ENCODE measurements at regions not wholly inside any gene's neighbourhood (a gene's known extent, or its start where the extent isn't known, plus 50 kb on each side); places are given as distances from the start of the nearest gene placed in this dataset.

DNA sequence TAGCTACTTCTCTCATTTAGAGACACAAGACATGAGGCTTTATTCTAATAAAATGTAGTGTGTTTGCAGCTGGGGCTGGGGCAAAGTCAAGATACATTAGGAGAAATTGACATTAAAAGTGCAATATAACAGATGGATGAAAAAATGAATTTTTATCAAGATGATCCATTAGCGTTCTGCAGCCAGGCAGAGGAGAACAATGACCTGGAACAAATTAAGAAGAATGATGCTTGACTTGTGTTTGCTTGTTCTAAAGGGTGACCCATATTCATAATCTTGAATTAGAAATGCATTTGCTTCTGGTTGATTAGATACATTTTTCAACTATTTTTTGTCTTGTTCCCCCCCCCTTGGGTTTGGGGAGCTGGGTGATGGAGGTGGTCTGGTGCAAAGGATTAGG, 439.5 kb upstream of the BOD1L1 start:
- Histone ChIP-seq H3K36me3 (ENCODE audit: control insufficient read depth in 2 of 4, insufficient read depth in 4 of 4, low read length in 3 of 4) (no peaks in the 10 kb centered on the region), H2AK5ac (ENCODE audit: low read depth, low read length) (no peak overlapping the region), H3K9ac (replicated peaks in 1 of 4; ENCODE audit: extremely low read depth in 1 of 4, low read depth in 3 of 4, low read length in 3 of 4) (no peak overlapping the region), H3K27ac (ENCODE audit: low read depth, low read length) (no peak overlapping the region), H4K5ac (ENCODE audit: insufficient read length, low read depth, low read length) (no peak overlapping the region), H3K14ac (ENCODE audit: insufficient read length) (no peak overlapping the region), H2BK12ac (ENCODE audit: low read depth, low read length) (no peak overlapping the region), H3K23ac (ENCODE audit: insufficient read length) (no peak overlapping the region), H3K79me2 (ENCODE audit: control insufficient read depth in 1 of 2, insufficient read depth in 2 of 2, low read length in 2 of 2) (no peaks in the 10 kb centered on the region), H3K4me3 (ENCODE audit: extremely low read depth in 1 of 4, insufficient read depth in 2 of 4, low read depth in 3 of 4, low read length in 4 of 4) (no peak overlapping the region), H3K79me1 (ENCODE audit: low read depth, low read length) (no peaks in the 10 kb centered on the region), H4K20me1 (replicated peaks in 1 of 2; ENCODE audit: control insufficient read depth in 1 of 2, insufficient read depth in 2 of 2, low read length in 2 of 2) (no peaks in the 10 kb centered on the region), H3K4me1 (replicated peaks in 1 of 4; ENCODE audit: control insufficient read depth in 3 of 4, insufficient read depth in 4 of 4, low read length in 3 of 4) (peaks cover 0 to 6% (median 1%) of the 10 kb centered on the region in 4 experiments; a peak in 3 of 7 replicates), H3K27me3 (replicated peaks in 1 of 4; ENCODE audit: control insufficient read depth in 3 of 4, extremely low read depth in 1 of 4, insufficient read depth in 3 of 4, low read length in 3 of 4) (no peaks in the 10 kb centered on the region), H2BK120ac (replicated peaks; ENCODE audit: low read depth, low read length) (no peak overlapping the region), H2AFZ (ENCODE audit: low read length) (no peak overlapping the region), H3K4me2 (ENCODE audit: insufficient read depth in 1 of 2, low read depth in 2 of 2, low read length in 2 of 2) (no peak overlapping the region), H2BK20ac (ENCODE audit: low read length) (no peak overlapping the region), H4K8ac (ENCODE audit: extremely low read depth, insufficient read depth, low read length) (no peak overlapping the region), H3K4ac (replicated peaks; ENCODE audit: insufficient read length, low read depth, low read length) (no peak overlapping the region), H3K18ac (ENCODE audit: extremely low read depth, low read length) (no peak overlapping the region), H3K9me3 (ENCODE audit: insufficient read depth in 2 of 2, low read depth in 1 of 2, low read length in 1 of 2) (peaks cover 2 to 5% of the 10 kb centered on the region in 2 experiments; a peak in 2 of 4 replicates), H3K23me2 (ENCODE audit: low read depth, low read length) (no peaks in the 10 kb centered on the region), H2BK15ac (ENCODE audit: low read length) (no peak overlapping the region), H3K56ac (replicated peaks; ENCODE audit: insufficient read length, low read depth, low read length) (no peak overlapping the region), H2BK5ac (ENCODE audit: low read depth, low read length) (no peak overlapping the region), H4K91ac (replicated peaks; ENCODE audit: insufficient read length, low read length) (no peak overlapping the region)
- POLR2A ChIA-PET (ENCODE audit: partially characterized antibody): no interaction called here
- 94% methylated on average over 1 of the region's 1 CpG; no CpG with 5 or more reads in 1 of the 2 experiments for WGBS, 2 experiments (ENCODE audit: extremely low coverage in 1 of 2, insufficient coverage in 1 of 2, insufficient read length in 1 of 2, insufficient replicate concordance in 2 of 2, low coverage in 1 of 2, low lambda C conversion rate in 2 of 2, missing lambda C conversion rate in 1 of 2)
- FAIRE-seq: no peak
- CTCF ChIA-PET (ENCODE audit: partially characterized antibody): no interaction called here
- DNase-seq (ENCODE audit: low read depth in 1 of 2, low spot score in 2 of 2): no peak
- TF ChIP-seq, protein P1, sequence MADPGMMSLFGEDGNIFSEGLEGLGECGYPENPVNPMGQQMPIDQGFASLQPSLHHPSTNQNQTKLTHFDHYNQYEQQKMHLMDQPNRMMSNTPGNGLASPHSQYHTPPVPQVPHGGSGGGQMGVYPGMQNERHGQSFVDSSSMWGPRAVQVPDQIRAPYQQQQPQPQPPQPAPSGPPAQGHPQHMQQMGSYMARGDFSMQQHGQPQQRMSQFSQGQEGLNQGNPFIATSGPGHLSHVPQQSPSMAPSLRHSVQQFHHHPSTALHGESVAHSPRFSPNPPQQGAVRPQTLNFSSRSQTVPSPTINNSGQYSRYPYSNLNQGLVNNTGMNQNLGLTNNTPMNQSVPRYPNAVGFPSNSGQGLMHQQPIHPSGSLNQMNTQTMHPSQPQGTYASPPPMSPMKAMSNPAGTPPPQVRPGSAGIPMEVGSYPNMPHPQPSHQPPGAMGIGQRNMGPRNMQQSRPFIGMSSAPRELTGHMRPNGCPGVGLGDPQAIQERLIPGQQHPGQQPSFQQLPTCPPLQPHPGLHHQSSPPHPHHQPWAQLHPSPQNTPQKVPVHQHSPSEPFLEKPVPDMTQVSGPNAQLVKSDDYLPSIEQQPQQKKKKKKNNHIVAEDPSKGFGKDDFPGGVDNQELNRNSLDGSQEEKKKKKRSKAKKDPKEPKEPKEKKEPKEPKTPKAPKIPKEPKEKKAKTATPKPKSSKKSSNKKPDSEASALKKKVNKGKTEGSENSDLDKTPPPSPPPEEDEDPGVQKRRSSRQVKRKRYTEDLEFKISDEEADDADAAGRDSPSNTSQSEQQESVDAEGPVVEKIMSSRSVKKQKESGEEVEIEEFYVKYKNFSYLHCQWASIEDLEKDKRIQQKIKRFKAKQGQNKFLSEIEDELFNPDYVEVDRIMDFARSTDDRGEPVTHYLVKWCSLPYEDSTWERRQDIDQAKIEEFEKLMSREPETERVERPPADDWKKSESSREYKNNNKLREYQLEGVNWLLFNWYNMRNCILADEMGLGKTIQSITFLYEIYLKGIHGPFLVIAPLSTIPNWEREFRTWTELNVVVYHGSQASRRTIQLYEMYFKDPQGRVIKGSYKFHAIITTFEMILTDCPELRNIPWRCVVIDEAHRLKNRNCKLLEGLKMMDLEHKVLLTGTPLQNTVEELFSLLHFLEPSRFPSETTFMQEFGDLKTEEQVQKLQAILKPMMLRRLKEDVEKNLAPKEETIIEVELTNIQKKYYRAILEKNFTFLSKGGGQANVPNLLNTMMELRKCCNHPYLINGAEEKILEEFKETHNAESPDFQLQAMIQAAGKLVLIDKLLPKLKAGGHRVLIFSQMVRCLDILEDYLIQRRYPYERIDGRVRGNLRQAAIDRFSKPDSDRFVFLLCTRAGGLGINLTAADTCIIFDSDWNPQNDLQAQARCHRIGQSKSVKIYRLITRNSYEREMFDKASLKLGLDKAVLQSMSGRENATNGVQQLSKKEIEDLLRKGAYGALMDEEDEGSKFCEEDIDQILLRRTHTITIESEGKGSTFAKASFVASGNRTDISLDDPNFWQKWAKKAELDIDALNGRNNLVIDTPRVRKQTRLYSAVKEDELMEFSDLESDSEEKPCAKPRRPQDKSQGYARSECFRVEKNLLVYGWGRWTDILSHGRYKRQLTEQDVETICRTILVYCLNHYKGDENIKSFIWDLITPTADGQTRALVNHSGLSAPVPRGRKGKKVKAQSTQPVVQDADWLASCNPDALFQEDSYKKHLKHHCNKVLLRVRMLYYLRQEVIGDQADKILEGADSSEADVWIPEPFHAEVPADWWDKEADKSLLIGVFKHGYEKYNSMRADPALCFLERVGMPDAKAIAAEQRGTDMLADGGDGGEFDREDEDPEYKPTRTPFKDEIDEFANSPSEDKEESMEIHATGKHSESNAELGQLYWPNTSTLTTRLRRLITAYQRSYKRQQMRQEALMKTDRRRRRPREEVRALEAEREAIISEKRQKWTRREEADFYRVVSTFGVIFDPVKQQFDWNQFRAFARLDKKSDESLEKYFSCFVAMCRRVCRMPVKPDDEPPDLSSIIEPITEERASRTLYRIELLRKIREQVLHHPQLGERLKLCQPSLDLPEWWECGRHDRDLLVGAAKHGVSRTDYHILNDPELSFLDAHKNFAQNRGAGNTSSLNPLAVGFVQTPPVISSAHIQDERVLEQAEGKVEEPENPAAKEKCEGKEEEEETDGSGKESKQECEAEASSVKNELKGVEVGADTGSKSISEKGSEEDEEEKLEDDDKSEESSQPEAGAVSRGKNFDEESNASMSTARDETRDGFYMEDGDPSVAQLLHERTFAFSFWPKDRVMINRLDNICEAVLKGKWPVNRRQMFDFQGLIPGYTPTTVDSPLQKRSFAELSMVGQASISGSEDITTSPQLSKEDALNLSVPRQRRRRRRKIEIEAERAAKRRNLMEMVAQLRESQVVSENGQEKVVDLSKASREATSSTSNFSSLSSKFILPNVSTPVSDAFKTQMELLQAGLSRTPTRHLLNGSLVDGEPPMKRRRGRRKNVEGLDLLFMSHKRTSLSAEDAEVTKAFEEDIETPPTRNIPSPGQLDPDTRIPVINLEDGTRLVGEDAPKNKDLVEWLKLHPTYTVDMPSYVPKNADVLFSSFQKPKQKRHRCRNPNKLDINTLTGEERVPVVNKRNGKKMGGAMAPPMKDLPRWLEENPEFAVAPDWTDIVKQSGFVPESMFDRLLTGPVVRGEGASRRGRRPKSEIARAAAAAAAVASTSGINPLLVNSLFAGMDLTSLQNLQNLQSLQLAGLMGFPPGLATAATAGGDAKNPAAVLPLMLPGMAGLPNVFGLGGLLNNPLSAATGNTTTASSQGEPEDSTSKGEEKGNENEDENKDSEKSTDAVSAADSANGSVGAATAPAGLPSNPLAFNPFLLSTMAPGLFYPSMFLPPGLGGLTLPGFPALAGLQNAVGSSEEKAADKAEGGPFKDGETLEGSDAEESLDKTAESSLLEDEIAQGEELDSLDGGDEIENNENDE (IDR thresholded peaks at IDR 0.05; ENCODE audit: insufficient replicate concordance, low read length): no peak

All from H1 (cell line).